ENCODE measurements at regions not wholly inside any gene's neighbourhood (a gene's known extent, or its start where the extent isn't known, plus 50 kb on each side); places are given as distances from the start of the nearest gene placed in this dataset.

DNA sequence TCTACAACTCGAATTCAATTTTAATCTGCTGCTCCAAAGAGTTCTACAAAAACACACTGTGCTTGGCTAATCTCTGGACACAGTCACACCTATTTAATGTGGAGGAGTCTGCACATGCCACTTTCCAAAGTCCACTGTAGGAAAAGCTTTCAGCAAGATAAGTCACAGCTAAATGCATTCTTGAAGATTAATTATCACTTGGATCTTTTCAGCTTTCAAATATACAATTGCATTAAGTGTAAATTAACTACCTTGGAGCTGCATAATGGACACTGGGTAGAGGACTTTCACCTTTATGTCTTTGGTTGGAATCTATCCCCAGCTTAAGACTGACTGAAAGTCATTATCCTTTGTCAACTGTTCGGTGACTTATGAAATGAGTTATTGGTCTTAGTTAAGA, 565.1 kb downstream of the PIK3C3 start:
- TF ChIP-seq, protein P1, sequence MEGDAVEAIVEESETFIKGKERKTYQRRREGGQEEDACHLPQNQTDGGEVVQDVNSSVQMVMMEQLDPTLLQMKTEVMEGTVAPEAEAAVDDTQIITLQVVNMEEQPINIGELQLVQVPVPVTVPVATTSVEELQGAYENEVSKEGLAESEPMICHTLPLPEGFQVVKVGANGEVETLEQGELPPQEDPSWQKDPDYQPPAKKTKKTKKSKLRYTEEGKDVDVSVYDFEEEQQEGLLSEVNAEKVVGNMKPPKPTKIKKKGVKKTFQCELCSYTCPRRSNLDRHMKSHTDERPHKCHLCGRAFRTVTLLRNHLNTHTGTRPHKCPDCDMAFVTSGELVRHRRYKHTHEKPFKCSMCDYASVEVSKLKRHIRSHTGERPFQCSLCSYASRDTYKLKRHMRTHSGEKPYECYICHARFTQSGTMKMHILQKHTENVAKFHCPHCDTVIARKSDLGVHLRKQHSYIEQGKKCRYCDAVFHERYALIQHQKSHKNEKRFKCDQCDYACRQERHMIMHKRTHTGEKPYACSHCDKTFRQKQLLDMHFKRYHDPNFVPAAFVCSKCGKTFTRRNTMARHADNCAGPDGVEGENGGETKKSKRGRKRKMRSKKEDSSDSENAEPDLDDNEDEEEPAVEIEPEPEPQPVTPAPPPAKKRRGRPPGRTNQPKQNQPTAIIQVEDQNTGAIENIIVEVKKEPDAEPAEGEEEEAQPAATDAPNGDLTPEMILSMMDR (conservative IDR thresholded peaks at IDR 0.05; ENCODE audit: low read depth, low read length) = no peak
- no peak for TF ChIP-seq EZH2 (IDR thresholded peaks at IDR 0.05; ENCODE audit: low read length, unreplicated experiment)
